Urinary bladder (tissue), 3 donors: ENCODE measurements at regions not wholly inside any gene's neighbourhood (a gene's known extent, or its start where the extent isn't known, plus 50 kb on each side); places are given as distances from the start of the nearest gene placed in this dataset.
"Not testable (repeated sequence)": the region's sequence is repeated elsewhere in the genome, so short reads cannot be mapped to it uniquely, and the experiment has no call there.

Experiments
- DNase-seq: peaks from one replicate; pipeline ENCODE4 v3.0.0-alpha.2; 2015; ENCODE audit errors: extremely low spot score
- H3K27ac ChIP-seq: one replicate; pipeline ENCODE4 v1.5.1; 2013; ENCODE audit warnings: low read depth, mild to moderate bottlenecking, moderate library complexity
- H3K36me3 ChIP-seq: one replicate; pipeline ENCODE4 v1.6.1; 2013; ENCODE audit warnings: mild to moderate bottlenecking, moderate library complexity; ENCODE audit not compliant: insufficient read depth
- H3K4me1 ChIP-seq: one replicate; pipeline ENCODE4 v1.6.1; 2013; ENCODE audit warnings: mild to moderate bottlenecking, moderate library complexity; ENCODE audit not compliant: insufficient read depth
- H3K4me3 ChIP-seq: one replicate; pipeline ENCODE4 v1.5.1; 2013; ENCODE audit warnings: low read depth, low read length
- WGBS: extraction: QIAGEN DNeasy Blood & Tissue Kit; methylation state at CpG from one replicate; pipeline ENCODE4 v1.1.7; 2013; 5-methylcytosine and 5-hydroxymethylcytosine counted together
- donor health status: healthy with polysubstance abuse.
- donor health status: healthy.

GRCh38 chr17:36682773-36683172 lies 81.4 kb downstream of the MRM1 start:
- Histone ChIP-seq H3K27ac (no peak overlapping the region), H3K36me3 (no peaks in the 10 kb centered on the region), H3K4me1 (no peaks in the 10 kb centered on the region), H3K4me3 (no peak overlapping the region)
- 53% methylated on average over 7 of the region's 7 CpGs for WGBS
- DNase-seq = no peak

DNA sequence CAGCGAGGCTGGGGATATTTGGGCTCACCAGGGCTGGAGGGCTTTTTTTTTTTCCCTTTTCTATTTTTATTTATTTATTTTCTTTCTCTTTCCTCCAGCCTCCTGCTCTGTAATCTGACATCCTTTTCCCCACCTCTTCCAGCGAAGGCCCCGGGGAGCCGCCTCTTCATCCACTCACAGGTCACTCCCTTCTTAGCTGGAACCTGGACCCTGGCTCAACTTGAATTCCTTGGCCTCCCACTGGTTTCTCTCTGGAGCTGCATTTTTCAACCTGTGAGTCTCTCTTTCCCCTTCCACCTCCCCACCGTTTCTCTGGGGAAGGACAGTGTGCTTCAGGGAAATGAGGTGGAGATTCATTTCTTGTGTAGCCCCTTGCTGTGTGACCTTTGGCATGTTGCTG lies 82.0 kb downstream of the MRM1 start:
- no peaks in the 10 kb centered on the region for H3K4me1 ChIP-seq
- no peak for DNase-seq
- 62% methylated on average over 5 of the region's 5 CpGs for WGBS

DNA sequence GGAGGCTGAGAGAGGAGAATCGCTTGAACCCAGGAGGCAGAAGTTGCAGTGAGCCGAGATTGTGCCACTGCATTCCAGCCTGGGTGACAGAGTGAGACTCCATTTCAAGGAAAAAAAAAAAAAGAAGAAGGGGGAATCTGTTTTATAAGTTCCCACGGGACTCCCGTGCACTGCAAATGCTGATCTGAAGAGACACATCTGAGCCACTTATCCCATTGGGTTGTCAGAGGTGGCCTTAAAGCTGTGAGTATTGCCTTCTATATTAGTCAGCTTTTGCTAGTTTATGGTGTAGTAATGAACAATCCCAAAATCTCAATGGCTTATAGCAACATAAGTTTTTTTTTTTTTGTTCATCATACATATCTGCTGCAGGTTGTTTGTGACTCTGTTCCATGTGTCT lies 82.8 kb downstream of the MRM1 start:
- H3K36me3 ChIP-seq = no peaks in the 10 kb centered on the region
- H3K4me3 ChIP-seq = no peak overlapping the region
- 71% methylated on average over 4 of the region's 4 CpGs for WGBS
- no peak overlapping the region for H3K27ac ChIP-seq
- no peak for DNase-seq
- no peaks in the 10 kb centered on the region for H3K4me1 ChIP-seq

More for the DNA sequence above, 82.0 kb downstream of the MRM1 start:
- no peak overlapping the region for H3K27ac ChIP-seq
- H3K36me3 ChIP-seq = no peaks in the 10 kb centered on the region
- H3K4me3 ChIP-seq = no peak overlapping the region

DNA sequence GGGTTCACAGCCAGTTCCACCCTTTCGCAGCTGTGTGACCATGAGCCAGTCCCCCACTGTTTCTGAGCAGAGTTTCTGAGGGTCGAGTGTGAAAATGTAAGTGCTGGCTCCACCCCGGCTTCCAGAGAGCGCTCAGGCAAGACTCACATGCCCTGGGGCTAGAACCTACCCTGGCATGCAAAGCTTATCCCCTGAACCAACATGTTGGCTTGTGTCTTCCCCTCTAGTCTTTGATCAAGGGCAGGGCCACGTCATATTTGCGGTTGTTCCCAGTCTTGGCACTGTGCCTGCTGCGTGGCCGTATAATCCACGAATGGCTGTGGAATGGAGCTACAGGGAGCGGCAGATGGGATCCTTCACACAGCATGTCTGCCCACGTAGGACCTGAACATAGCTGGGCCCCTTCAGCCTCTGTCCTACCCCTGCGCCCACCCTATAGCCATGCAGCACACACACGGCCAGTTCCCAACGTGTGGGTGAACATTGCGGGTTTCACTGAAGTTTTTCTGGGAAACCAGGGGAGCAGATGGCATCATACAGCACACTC lies 84.8 kb downstream of the MRM1 start:
- no peak overlapping the region for H3K4me3 ChIP-seq
- DNase-seq = no peak
- no peaks in the 10 kb centered on the region for H3K4me1 ChIP-seq
- 42% methylated on average over 15 of the region's 15 CpGs for WGBS
- no peak overlapping the region for H3K27ac ChIP-seq
- H3K36me3 ChIP-seq = no peaks in the 10 kb centered on the region

GRCh38 chr17:36687736-36688135 lies 86.4 kb downstream of the MRM1 start:
- no peak for DNase-seq
- no peaks in the 10 kb centered on the region for H3K36me3 ChIP-seq
- WGBS = 47% methylated on average over 5 of the region's 5 CpGs
- H3K27ac ChIP-seq = no peak overlapping the region
- H3K4me1 ChIP-seq = no peaks in the 10 kb centered on the region
- H3K4me3 ChIP-seq = no peak overlapping the region

DNA sequence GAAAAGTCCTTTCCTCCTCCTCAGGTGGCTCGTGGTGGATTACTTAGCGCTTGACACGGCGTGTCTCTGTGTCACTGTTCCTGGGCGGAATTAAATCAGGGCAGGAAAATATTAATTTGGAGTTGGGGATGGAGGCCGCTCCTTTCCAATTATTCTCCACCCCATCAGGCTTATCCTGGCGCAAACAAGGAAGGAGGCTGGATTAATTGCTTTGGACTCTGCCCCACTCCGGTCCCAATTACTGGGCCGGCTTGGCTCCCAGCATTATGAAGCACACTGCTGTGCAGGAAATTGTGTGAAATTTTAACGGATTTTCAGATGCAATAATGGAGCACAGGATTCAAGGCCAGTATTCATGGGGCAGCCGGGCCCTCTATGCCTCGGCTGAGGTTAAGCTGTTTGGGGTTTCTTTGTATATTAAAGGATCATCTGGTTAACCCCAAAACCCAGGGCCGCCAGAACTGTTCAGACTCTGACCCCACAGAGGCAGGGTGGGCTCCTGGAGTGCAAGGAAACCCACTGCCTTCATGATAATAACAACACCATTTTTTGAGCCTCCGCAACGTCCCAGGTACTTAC lies 87.8 kb downstream of the MRM1 start:
- Histone ChIP-seq H3K27ac (no peak overlapping the region), H3K4me1 (no peaks in the 10 kb centered on the region), H3K4me3 (no peak overlapping the region), H3K36me3 (no peaks in the 10 kb centered on the region)
- 75% methylated on average over 15 of the region's 15 CpGs for WGBS
- DNase-seq = no peak

- WGBS = 68% methylated on average over 4 of the region's 4 CpGs
- no peaks in the 10 kb centered on the region for H3K4me1 ChIP-seq
- H3K36me3 ChIP-seq = no peaks in the 10 kb centered on the region
- no peak for DNase-seq
- H3K27ac ChIP-seq = no peak overlapping the region
- no peak overlapping the region for H3K4me3 ChIP-seq
These were observed 88.8 kb downstream of the MRM1 start for GRCh38 chr17:36690190-36690589.

DNA sequence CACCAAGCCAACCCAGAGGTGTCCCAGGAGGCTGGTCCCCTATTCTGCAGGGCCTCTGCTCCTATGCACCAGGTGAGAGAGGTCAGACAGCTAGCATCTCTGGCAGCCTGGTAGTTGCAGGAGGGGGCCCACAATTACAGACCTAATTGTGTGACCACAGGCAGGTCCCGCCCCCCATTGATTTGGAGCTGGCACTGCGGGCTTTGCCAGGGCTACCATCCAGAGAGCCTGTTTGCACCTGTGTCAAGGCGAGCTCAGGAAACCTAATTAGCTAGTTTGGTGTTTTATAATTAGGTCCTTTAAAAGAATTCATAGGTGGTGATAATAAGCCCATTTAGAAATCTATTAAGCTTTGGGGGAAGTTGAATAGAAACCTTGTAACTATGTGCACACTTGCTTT lies 90.2 kb downstream of the MRM1 start:
- no peak overlapping the region for H3K27ac ChIP-seq
- no peaks in the 10 kb centered on the region for H3K4me1 ChIP-seq
- WGBS = 80% methylated on average over 3 of the region's 3 CpGs

GRCh38 chr17:36695082-36695481 lies 93.7 kb downstream of the MRM1 start:
- DNase-seq = no peak
- WGBS = 62% methylated on average over 3 of the region's 3 CpGs
- H3K27ac ChIP-seq = no peak overlapping the region
- H3K36me3 ChIP-seq = no peaks in the 10 kb centered on the region
- H3K4me3 ChIP-seq = no peak overlapping the region
- no peaks in the 10 kb centered on the region for H3K4me1 ChIP-seq

More for the DNA sequence above, 90.2 kb downstream of the MRM1 start:
- Histone ChIP-seq H3K36me3 (no peaks in the 10 kb centered on the region), H3K4me3 (no peak overlapping the region)
- DNase-seq = no peak

DNA sequence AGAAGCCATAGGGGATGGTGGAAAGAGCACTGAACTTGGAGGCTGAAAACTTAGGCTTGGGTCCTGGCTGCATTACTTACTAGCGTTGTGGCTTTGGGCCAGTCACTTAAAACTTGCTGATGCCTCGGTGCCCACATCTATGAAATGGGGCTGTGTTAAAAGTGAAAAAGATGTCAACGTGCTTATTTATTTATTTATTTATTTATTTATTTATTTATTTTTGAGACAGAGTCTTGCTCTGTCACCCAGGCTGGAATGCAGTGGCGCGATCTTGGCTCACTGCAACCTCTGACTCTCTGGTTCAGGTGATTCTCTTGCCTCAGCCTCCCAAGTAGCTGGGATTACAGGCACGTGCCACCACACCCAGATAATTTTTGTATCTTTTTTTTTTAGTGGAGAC lies 94.3 kb downstream of the MRM1 start:
- H3K27ac ChIP-seq, DNase-seq, H3K4me1 ChIP-seq, H3K4me3 ChIP-seq, H3K36me3 ChIP-seq: not testable (repeated sequence)
- 86% methylated on average over 6 of the region's 6 CpGs for WGBS

- no peaks in the 10 kb centered on the region for H3K4me1 ChIP-seq
- WGBS = 32% methylated on average over 1 of the region's 1 CpG
- DNase-seq = no peak
- no peak overlapping the region for H3K27ac ChIP-seq
- no peaks in the 10 kb centered on the region for H3K36me3 ChIP-seq
- no peak overlapping the region for H3K4me3 ChIP-seq
These were observed 95.4 kb downstream of the MRM1 start for GRCh38 chr17:36696805-36697204.

DNA sequence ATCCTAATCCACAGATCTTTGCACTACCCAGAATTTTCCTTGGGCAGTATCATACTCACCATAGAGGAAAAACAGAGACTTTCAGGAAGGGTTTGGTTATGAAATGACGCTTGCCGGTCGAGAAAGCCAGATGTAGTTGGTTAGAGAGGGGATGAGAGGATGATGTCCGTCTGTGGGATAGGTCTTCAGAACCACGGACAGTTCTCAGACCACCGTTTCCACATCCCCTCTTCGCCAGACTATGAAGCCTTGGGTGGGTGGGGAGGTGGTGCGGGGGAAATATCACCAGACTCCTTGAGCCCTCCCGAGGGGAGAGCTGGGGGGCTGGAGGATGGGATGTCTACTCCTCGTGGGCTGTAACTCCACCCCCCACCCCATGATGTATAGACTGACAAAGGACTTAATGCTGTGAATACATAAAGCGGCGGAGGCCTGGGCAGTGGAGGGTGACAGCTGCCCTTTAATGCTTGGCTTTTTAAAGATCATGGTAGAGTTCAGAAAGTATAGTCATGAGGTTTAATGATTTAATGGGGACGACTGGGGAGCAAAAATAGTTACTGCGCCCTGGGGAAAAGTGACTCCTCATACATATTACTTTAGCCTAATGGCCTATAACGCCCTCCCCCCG lies 96.6 kb downstream of the MRM1 start:
- no peaks in the 10 kb centered on the region for H3K4me1 ChIP-seq
- 27% methylated on average over 16 of the region's 16 CpGs for WGBS

GRCh38 chr17:36701429-36702099 lies 100.2 kb downstream of the MRM1 start:
- DNase-seq = no peak
- no peaks in the 10 kb centered on the region for H3K36me3 ChIP-seq
- H3K27ac ChIP-seq = no peak overlapping the region
- no peaks in the 10 kb centered on the region for H3K4me1 ChIP-seq
- H3K4me3 ChIP-seq = no peak overlapping the region
- WGBS = 77% methylated on average over 13 of the region's 13 CpGs

More for the DNA sequence above, 96.6 kb downstream of the MRM1 start:
- H3K4me3 ChIP-seq = no peak overlapping the region
- H3K36me3 ChIP-seq = no peaks in the 10 kb centered on the region
- DNase-seq = no peak
- no peak overlapping the region for H3K27ac ChIP-seq

- H3K4me1 ChIP-seq = no peaks in the 10 kb centered on the region
- H3K4me3 ChIP-seq = no peak overlapping the region
- WGBS = 19% methylated on average over 1 of the region's 1 CpG
- no peaks in the 10 kb centered on the region for H3K36me3 ChIP-seq
- no peak overlapping the region for H3K27ac ChIP-seq
- DNase-seq = no peak
These were observed 101.3 kb downstream of the MRM1 start for GRCh38 chr17:36702636-36703035.
